ENCODE measurements at regions not wholly inside any gene's neighbourhood (a gene's known extent, or its start where the extent isn't known, plus 50 kb on each side); places are given as distances from the start of the nearest gene placed in this dataset.

DNA sequence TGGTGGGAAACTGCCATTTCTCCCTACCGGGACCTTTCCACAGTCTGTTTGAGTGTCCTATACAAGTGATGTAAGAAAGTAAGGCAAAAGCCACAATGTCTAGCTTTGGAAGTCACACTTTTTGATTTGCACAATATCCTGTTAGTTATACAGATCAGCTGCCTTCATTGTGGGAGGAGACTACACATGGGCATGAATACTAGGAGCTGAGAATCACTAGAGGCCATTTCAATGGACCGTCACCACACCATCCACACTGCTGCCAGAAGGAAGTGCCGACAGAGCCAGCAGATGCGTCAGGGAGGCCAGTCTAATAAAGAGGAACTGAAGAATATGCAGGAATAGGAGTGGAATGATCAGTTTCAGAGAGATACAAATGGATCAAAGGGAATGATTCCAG, 65.8 kb downstream of the SCN11A start:
- TF ChIP-seq, protein P1, sequence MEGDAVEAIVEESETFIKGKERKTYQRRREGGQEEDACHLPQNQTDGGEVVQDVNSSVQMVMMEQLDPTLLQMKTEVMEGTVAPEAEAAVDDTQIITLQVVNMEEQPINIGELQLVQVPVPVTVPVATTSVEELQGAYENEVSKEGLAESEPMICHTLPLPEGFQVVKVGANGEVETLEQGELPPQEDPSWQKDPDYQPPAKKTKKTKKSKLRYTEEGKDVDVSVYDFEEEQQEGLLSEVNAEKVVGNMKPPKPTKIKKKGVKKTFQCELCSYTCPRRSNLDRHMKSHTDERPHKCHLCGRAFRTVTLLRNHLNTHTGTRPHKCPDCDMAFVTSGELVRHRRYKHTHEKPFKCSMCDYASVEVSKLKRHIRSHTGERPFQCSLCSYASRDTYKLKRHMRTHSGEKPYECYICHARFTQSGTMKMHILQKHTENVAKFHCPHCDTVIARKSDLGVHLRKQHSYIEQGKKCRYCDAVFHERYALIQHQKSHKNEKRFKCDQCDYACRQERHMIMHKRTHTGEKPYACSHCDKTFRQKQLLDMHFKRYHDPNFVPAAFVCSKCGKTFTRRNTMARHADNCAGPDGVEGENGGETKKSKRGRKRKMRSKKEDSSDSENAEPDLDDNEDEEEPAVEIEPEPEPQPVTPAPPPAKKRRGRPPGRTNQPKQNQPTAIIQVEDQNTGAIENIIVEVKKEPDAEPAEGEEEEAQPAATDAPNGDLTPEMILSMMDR (IDR thresholded peaks at IDR 0.05), result no peak
- TF ChIP-seq POLR2A (IDR thresholded peaks at IDR 0.05) (no peak), POLR2AphosphoS5 (IDR thresholded peaks at IDR 0.05; ENCODE audit: insufficient read depth in 1 of 2, low read depth in 1 of 2) (no peak)

Data from vagina (tissue), 2 donors.